ENCODE measurements at regions not wholly inside any gene's neighbourhood (a gene's known extent, or its start where the extent isn't known, plus 50 kb on each side); places are given as distances from the start of the nearest gene placed in this dataset.
A peak's percentile ranks its signal among the peaks of the same experiment; 100 is the strongest.
"Not testable (repeated sequence)": the region's sequence is repeated elsewhere in the genome, so short reads cannot be mapped to it uniquely, and the experiment has no call there.

GRCh38 chr13:91056746-91057145 lies 290.7 kb upstream of the MIR17HG start:
- Mint-ChIP-seq H3K27me3 (ENCODE audit: low read depth) (no peaks in the 10 kb centered on the region), H3K36me3 (ENCODE audit: low read depth) (no peaks in the 10 kb centered on the region), H3K4me1 (peaks cover under 1% of the 10 kb centered on the region), H3K4me3 (no peak overlapping the region), H3K27ac (ENCODE audit: unreplicated experiment) (no peak overlapping the region), H3K9me3 (no peaks in the 10 kb centered on the region)
- TF ChIP-seq CTCF (conservative IDR thresholded peaks at IDR 0.05): no peak
- no peak for DNase-seq (ENCODE audit: low read depth, low spot score)

GRCh38 chr13:91057507-91057906 lies 290.0 kb upstream of the MIR17HG start:
- not testable (repeated sequence) for H3K27ac Mint-ChIP-seq (ENCODE audit: unreplicated experiment); H3K4me1 Mint-ChIP-seq; H3K9me3 Mint-ChIP-seq; H3K4me3 Mint-ChIP-seq; DNase-seq (ENCODE audit: low read depth, low spot score); H3K27me3 Mint-ChIP-seq (ENCODE audit: low read depth); H3K36me3 Mint-ChIP-seq (ENCODE audit: low read depth)

GRCh38 chr13:91058066-91058465 lies 289.4 kb upstream of the MIR17HG start:
- no peaks in the 10 kb centered on the region for H3K27me3 Mint-ChIP-seq (ENCODE audit: low read depth)
- no peaks in the 10 kb centered on the region for H3K9me3 Mint-ChIP-seq
- H3K36me3 Mint-ChIP-seq (ENCODE audit: low read depth): no peaks in the 10 kb centered on the region
- H3K4me1 Mint-ChIP-seq: no peaks in the 10 kb centered on the region
- TF ChIP-seq CTCF (conservative IDR thresholded peaks at IDR 0.05): no peak
- no peak for DNase-seq (ENCODE audit: low read depth, low spot score)
- H3K4me3 Mint-ChIP-seq: no peak overlapping the region
- H3K27ac Mint-ChIP-seq (ENCODE audit: unreplicated experiment): no peak overlapping the region

- no peaks in the 10 kb centered on the region for H3K36me3 Mint-ChIP-seq (ENCODE audit: low read depth)
- no peak overlapping the region for H3K27ac Mint-ChIP-seq (ENCODE audit: unreplicated experiment)
- H3K27me3 Mint-ChIP-seq (ENCODE audit: low read depth): no peaks in the 10 kb centered on the region
- no peak overlapping the region for H3K4me3 Mint-ChIP-seq
- no peaks in the 10 kb centered on the region for H3K4me1 Mint-ChIP-seq
- TF ChIP-seq CTCF (conservative IDR thresholded peaks at IDR 0.05): no peak
- no peak for DNase-seq (ENCODE audit: low read depth, low spot score)
- H3K9me3 Mint-ChIP-seq: no peaks in the 10 kb centered on the region
These were observed 288.6 kb upstream of the MIR17HG start for GRCh38 chr13:91058919-91059318.

GRCh38 chr13:91066745-91067144 lies 280.7 kb upstream of the MIR17HG start:
- no peaks in the 10 kb centered on the region for H3K27me3 Mint-ChIP-seq (ENCODE audit: low read depth)
- H3K4me1 Mint-ChIP-seq: no peaks in the 10 kb centered on the region
- no peak for DNase-seq (ENCODE audit: low read depth, low spot score)
- no peak overlapping the region for H3K4me3 Mint-ChIP-seq
- no peaks in the 10 kb centered on the region for H3K9me3 Mint-ChIP-seq
- TF ChIP-seq CTCF (conservative IDR thresholded peaks at IDR 0.05): no peak
- no peaks in the 10 kb centered on the region for H3K36me3 Mint-ChIP-seq (ENCODE audit: low read depth)
- H3K27ac Mint-ChIP-seq (ENCODE audit: unreplicated experiment): no peak overlapping the region

GRCh38 chr13:91072486-91072885 lies 275.0 kb upstream of the MIR17HG start:
- no peak for TF ChIP-seq CTCF (conservative IDR thresholded peaks at IDR 0.05)
- DNase-seq (ENCODE audit: low read depth, low spot score): no peak
- Mint-ChIP-seq H3K27me3 (ENCODE audit: low read depth) (no peaks in the 10 kb centered on the region), H3K36me3 (ENCODE audit: low read depth) (no peaks in the 10 kb centered on the region), H3K9me3 (no peaks in the 10 kb centered on the region), H3K4me3 (no peak overlapping the region), H3K4me1 (peaks cover 9% of the 10 kb centered on the region), H3K27ac (ENCODE audit: unreplicated experiment) (peak overlapping the region; percentile 40)
